ENCODE measurements at regions not wholly inside any gene's neighbourhood (a gene's known extent, or its start where the extent isn't known, plus 50 kb on each side); places are given as distances from the start of the nearest gene placed in this dataset.
"Not testable (repeated sequence)": the region's sequence is repeated elsewhere in the genome, so short reads cannot be mapped to it uniquely, and the experiment has no call there.

DNA sequence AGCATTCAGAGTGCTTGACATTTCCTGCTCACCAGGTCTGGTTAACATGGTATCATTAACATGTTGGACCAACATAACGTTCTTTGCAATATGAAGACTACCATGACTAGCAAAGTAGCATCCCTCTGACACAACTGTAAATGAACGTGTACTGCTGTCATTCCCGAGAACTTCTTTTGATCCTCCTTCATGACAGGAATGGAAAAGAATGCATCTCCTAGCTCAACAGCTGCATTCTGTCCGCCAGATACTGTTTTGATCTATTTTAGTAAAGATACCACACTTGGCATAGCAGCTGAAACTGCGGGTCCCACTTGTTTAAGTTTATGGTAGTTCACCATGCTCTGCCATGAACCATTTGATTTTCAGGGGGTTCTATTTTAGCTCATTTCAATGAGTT is 144.2 kb upstream of the PARD3B start:
- no peaks in the 10 kb centered on the region for H3K27me3 ChIP-seq
- TF ChIP-seq POLR2A (IDR thresholded peaks at IDR 0.05), result no peak
- TF ChIP-seq, protein P1, sequence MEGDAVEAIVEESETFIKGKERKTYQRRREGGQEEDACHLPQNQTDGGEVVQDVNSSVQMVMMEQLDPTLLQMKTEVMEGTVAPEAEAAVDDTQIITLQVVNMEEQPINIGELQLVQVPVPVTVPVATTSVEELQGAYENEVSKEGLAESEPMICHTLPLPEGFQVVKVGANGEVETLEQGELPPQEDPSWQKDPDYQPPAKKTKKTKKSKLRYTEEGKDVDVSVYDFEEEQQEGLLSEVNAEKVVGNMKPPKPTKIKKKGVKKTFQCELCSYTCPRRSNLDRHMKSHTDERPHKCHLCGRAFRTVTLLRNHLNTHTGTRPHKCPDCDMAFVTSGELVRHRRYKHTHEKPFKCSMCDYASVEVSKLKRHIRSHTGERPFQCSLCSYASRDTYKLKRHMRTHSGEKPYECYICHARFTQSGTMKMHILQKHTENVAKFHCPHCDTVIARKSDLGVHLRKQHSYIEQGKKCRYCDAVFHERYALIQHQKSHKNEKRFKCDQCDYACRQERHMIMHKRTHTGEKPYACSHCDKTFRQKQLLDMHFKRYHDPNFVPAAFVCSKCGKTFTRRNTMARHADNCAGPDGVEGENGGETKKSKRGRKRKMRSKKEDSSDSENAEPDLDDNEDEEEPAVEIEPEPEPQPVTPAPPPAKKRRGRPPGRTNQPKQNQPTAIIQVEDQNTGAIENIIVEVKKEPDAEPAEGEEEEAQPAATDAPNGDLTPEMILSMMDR (IDR thresholded peaks at IDR 0.05 in 4 of 5, conservative IDR thresholded peaks at IDR 0.05 in 1 of 5), result no peak
- intact Hi-C loops (cut with DNase I; ENCODE audit: low total_unique reads), result no loop called here

GRCh38 chr2:204407204-204408014 is 137.9 kb upstream of the PARD3B start:
- no peak overlapping the region for H3K27ac ChIP-seq
- DNase-seq, result no peak
- in situ Hi-C loops (cut with MboI; ENCODE audit: low sequenced_read_pairs in 4 of 4) (no loop called here), intact Hi-C loops (cut with DNase I; ENCODE audit: low total_unique reads) (no loop called here)
- ATAC-seq, result no peak
- no peaks in the 10 kb centered on the region for H3K36me3 ChIP-seq
- no peaks in the 10 kb centered on the region for H3K4me1 ChIP-seq
- no peaks in the 10 kb centered on the region for H3K9me3 ChIP-seq
- no peaks in the 10 kb centered on the region for H3K27me3 ChIP-seq
- no peak overlapping the region for H3K4me3 ChIP-seq
- no peak for TF ChIP-seq POLR2A (IDR thresholded peaks at IDR 0.05)
- TF ChIP-seq, protein P1 (IDR thresholded peaks at IDR 0.05 in 4 of 5, conservative IDR thresholded peaks at IDR 0.05 in 1 of 5), result no peak

More for the DNA sequence above, 144.2 kb upstream of the PARD3B start:
- no peak for ATAC-seq
- Histone ChIP-seq H3K9me3 (no peaks in the 10 kb centered on the region), H3K36me3 (no peaks in the 10 kb centered on the region), H3K27ac (no peak overlapping the region), H3K4me1 (no peaks in the 10 kb centered on the region), H3K4me3 (no peak overlapping the region)
- in situ Hi-C loops (cut with MboI; ENCODE audit: low sequenced_read_pairs in 4 of 4), result no loop called here
- DNase-seq, result no peak

DNA sequence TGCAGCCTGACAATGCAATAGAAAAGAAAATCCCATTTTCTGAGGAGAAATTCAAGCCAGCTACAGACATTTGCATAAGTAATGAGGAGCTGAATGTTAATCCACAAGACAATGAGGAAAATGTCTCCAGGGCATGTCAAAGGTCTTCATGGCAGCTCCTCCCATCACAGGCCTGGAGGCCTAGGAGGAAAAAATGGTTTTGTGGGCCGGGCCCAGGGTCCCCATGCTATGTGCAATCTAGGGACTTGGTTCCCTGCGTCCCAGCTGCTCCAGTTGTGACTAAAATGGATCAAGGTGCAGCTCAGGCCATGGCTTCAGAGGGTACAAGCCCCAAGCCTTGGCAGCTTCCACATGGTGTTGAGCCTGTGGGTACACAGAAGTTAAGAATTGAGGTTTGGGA is 132.5 kb upstream of the PARD3B start:
- ATAC-seq; intact Hi-C loops (cut with DNase I; ENCODE audit: low total_unique reads); H3K36me3 ChIP-seq; H3K27me3 ChIP-seq; H3K4me1 ChIP-seq; H3K27ac ChIP-seq; H3K9me3 ChIP-seq; in situ Hi-C loops (cut with MboI; ENCODE audit: low sequenced_read_pairs in 4 of 4); H3K4me3 ChIP-seq; DNase-seq: not testable (repeated sequence)

DNA sequence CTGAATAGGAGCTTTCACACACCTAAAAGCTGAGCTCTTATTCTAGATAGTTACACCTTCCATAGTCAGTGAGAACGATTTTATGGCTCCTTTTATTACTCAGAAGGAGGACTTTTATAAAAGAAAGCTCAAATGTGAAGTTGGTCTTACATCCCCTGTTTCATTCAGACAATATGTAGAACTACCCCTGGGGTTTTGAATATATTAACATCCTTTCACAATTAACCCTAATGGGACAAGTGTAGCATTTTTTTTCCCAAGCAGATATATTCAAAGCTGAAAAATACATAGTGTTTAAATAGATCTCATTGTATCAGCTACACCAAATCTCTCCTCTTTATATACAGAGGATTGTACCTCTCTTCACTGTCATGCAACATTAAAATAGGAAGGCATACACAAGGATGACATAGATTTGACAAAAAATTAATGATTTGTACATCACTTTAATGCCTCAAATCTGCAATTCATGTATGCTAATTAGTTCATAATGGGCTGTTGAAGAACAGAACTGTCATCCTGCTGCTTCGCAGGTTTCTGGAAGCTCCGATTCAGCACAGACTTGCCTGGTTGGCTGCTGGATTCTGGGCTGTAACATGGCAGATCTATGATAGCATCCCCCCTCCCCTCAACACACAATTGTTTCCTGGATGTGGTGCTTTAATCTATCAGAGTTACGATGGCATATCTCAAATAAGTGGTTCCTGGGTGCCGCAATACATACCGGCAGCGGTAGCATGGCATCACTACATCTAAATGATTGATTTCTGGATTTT is 129.7 kb upstream of the PARD3B start:
- Histone ChIP-seq H3K27me3 (no peaks in the 10 kb centered on the region), H3K36me3 (no peaks in the 10 kb centered on the region), H3K27ac (no peak overlapping the region), H3K4me3 (no peak overlapping the region), H3K4me1 (no peaks in the 10 kb centered on the region), H3K9me3 (no peaks in the 10 kb centered on the region)
- TF ChIP-seq, protein P1 (IDR thresholded peaks at IDR 0.05 in 4 of 5, conservative IDR thresholded peaks at IDR 0.05 in 1 of 5), result no peak
- TF ChIP-seq POLR2A (IDR thresholded peaks at IDR 0.05), result no peak
- ATAC-seq (no peak), DNase-seq (no peak)
- intact Hi-C loops (cut with DNase I; ENCODE audit: low total_unique reads), result no loop called here
- in situ Hi-C loops (cut with MboI; ENCODE audit: low sequenced_read_pairs in 4 of 4), result no loop called here

GRCh38 chr2:204416236-204416635 is 129.0 kb upstream of the PARD3B start:
- intact Hi-C loops (cut with DNase I; ENCODE audit: low total_unique reads), result no loop called here
- DNase-seq (no peak), ATAC-seq (no peak)
- H3K27me3 ChIP-seq, result no peaks in the 10 kb centered on the region
- no peaks in the 10 kb centered on the region for H3K9me3 ChIP-seq
- H3K4me3 ChIP-seq, result no peak overlapping the region
- H3K27ac ChIP-seq, result no peak overlapping the region
- TF ChIP-seq, protein P1 (IDR thresholded peaks at IDR 0.05 in 4 of 5, conservative IDR thresholded peaks at IDR 0.05 in 1 of 5), result no peak
- TF ChIP-seq POLR2A (IDR thresholded peaks at IDR 0.05), result no peak
- no peaks in the 10 kb centered on the region for H3K36me3 ChIP-seq
- no peaks in the 10 kb centered on the region for H3K4me1 ChIP-seq
- in situ Hi-C loops (cut with MboI; ENCODE audit: low sequenced_read_pairs in 4 of 4), result no loop called here
